ENCODE measurements at regions not wholly inside any gene's neighbourhood (a gene's known extent, or its start where the extent isn't known, plus 50 kb on each side); places are given as distances from the start of the nearest gene placed in this dataset.

DNA sequence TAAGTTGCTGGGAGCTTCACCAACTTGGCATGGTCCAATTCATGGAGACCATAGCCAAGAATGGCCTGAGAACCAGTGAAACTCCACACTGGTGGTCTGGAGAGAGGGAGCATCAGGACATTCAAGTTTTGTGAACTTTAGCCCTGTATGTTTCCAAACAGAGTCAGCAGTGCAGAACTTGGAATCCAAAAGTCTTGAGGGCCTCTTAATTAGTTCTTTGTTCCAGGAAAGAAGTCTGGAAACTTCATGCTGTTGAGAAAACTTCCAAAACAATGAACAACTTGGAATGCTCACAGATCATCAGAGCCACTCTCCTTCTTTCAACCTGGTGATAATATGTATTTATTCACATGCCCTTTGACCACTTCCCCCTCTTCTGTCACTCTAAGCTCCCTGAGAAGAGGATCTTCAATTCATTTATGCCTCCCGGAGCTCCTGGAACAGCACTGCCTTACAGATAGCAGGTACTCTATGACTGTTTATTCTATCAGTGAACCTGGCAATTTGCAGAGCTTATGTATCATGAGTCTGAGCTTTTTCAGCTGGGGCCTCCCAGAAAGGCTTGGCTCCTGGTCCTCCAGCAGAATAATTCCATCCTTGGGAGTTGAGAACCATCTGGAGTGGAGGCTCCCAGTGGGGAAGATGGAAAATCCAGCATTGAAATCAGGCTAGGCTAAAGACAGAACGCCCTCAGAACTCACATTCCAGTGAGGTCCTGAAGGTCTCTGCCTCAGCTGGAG is 191.4 kb downstream of the KTN1 start:
- TF ChIP-seq ZNF274 (IDR thresholded peaks at IDR 0.05; ENCODE audit: low read depth, low read length), result no peak
- no peak for TF ChIP-seq YY1 (IDR thresholded peaks at IDR 0.05; ENCODE audit: insufficient read depth, insufficient read length)
